HEK293T (cell line): ENCODE measurements at regions not wholly inside any gene's neighbourhood (a gene's known extent, or its start where the extent isn't known, plus 50 kb on each side); places are given as distances from the start of the nearest gene placed in this dataset.

ENCODE experiments used
- CTCF ChIA-PET: fragments of 350-600 bp; formaldehyde crosslinking; extraction: SDS; loops from one replicate; lab custom pipeline; 2021; ENCODE audit warnings: antibody characterized with exemption, inconsistent platforms; lab: Yijun Ruan, JAX
- POLR2A ChIA-PET: fragments of 350-600 bp; formaldehyde crosslinking; extraction: SDS; loops from one replicate; lab custom pipeline; 2020; ENCODE audit warnings: antibody characterized with exemption, inconsistent platforms; lab: Yijun Ruan, JAX
- DNase-seq: peaks from one replicate; pipeline ENCODE4 v3.0.0; 2012; ENCODE audit warnings: mixed read lengths; ENCODE audit errors: extremely low spot score
- ARNT ChIP-seq: fragments of 450-650 bp; IDR thresholded peaks from 2 replicates; pipeline ENCODE4 v1.6.1; 2017; ENCODE audit warnings: mild to moderate bottlenecking
- BHLHE40 ChIP-seq: fragments of 450-650 bp; IDR thresholded peaks from 2 replicates; pipeline ENCODE4 v1.6.1; 2016; ENCODE audit warnings: mild to moderate bottlenecking, moderate library complexity, borderline replicate concordance
- CTBP1 ChIP-seq: fragments of 450-650 bp; IDR thresholded peaks from 2 replicates; pipeline ENCODE4 v1.6.1; 2016; ENCODE audit warnings: borderline replicate concordance
- ELF4 ChIP-seq: fragments of 450-650 bp; IDR thresholded peaks from 2 replicates; pipeline ENCODE4 v1.6.1; 2017; ENCODE audit warnings: antibody characterized with exemption
- FOXA1 ChIP-seq: fragments of 450-650 bp; IDR thresholded peaks from 2 replicates; pipeline ENCODE4 v1.6.1; 2016; ENCODE audit warnings: mild to moderate bottlenecking
- FOXK2 ChIP-seq: fragments of 450-650 bp; IDR thresholded peaks from 2 replicates; pipeline ENCODE4 v1.6.1; 2016; ENCODE audit warnings: mild to moderate bottlenecking
- FOXM1 ChIP-seq: fragments of 450-650 bp; IDR thresholded peaks from 2 replicates; pipeline ENCODE4 v1.6.1; 2017; ENCODE audit warnings: mild to moderate bottlenecking, borderline replicate concordance
- HDGF ChIP-seq: fragments of 450-650 bp; IDR thresholded peaks from 2 replicates; pipeline ENCODE4 v1.6.1; 2017; ENCODE audit warnings: antibody characterized with exemption, borderline replicate concordance
- L3MBTL2 ChIP-seq: fragments of 450-650 bp; conservative IDR thresholded peaks from 2 replicates; pipeline ENCODE4 v1.6.1; 2016; ENCODE audit warnings: mild to moderate bottlenecking
- LEF1 ChIP-seq: fragments of 450-650 bp; IDR thresholded peaks from 2 replicates; pipeline ENCODE4 v1.6.1; 2017; ENCODE audit warnings: mild to moderate bottlenecking, borderline replicate concordance
- NFRKB ChIP-seq: fragments of 450-650 bp; IDR thresholded peaks from 2 replicates; pipeline ENCODE4 v1.6.1; 2016; ENCODE audit warnings: mild to moderate bottlenecking, moderate library complexity
- PKNOX1 ChIP-seq: fragments of 450-650 bp; IDR thresholded peaks from 2 replicates; pipeline ENCODE4 v1.6.1; 2016
- SP1 ChIP-seq: fragments of 450-650 bp; IDR thresholded peaks from 2 replicates; pipeline ENCODE4 v1.6.1; 2017
- TARDBP ChIP-seq: fragments of 450-650 bp; IDR thresholded peaks from 2 replicates; pipeline ENCODE4 v1.6.1; 2016
- ZNF384 ChIP-seq: fragments of 450-650 bp; IDR thresholded peaks from 2 replicates; pipeline ENCODE4 v1.6.1; 2016

GRCh38 chr3:189566550-189567130 lies 64.5 kb upstream of the TP63 start:
- POLR2A ChIA-PET: no interaction called here
- CTCF ChIA-PET: no interaction called here
- no peak for DNase-seq
- TF ChIP-seq SP1: no peak
- TF ChIP-seq FOXA1: no peak
- TF ChIP-seq ELF4: no peak
- no peak for TF ChIP-seq NFRKB
- TF ChIP-seq ARNT: no peak
- TF ChIP-seq FOXK2: no peak
- TF ChIP-seq LEF1: no peak
- no peak for TF ChIP-seq BHLHE40

GRCh38 chr3:189567322-189567721 lies 63.9 kb upstream of the TP63 start:
- ChIA-PET CTCF (no interaction called here), POLR2A (no interaction called here)
- no peak for DNase-seq
- TF ChIP-seq NFRKB (no peak), HDGF (no peak), BHLHE40 (no peak), L3MBTL2 (no peak), FOXA1 (no peak), ARNT (no peak), PKNOX1 (no peak), FOXK2 (no peak), LEF1 (no peak), TARDBP (no peak), FOXM1 (no peak), SP1 (no peak)

- no peak for DNase-seq
- TF ChIP-seq LEF1 (no peak), FOXK2 (no peak), PKNOX1 (no peak), FOXA1 (no peak), BHLHE40 (no peak), TARDBP (no peak), ARNT (no peak), L3MBTL2 (no peak), ELF4 (no peak), CTBP1 (no peak)
- ChIA-PET CTCF (no interaction called here), POLR2A (no interaction called here)
Observed at GRCh38 chr3:189567766-189568420, 63.3 kb upstream of the TP63 start.

DNA sequence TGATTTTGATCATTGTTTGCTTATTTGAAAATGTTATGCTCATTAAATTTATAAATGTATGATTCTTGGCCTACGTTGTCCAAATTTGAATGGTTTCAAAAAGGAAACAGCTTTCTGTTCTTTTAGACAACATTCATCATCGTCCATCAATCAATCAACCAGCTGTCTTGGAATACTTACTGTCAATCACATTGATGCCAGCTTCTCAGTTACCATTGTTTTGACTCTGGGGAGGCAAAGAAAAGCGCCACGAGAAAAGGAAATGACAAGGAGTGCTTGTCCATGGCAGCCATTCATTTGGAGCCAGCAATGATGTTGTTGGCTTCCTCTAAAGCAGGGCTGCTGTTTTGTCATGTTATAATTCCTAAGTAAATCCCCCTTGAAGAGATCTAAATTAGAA lies 62.2 kb upstream of the TP63 start:
- ChIA-PET CTCF (no interaction called here), POLR2A (no interaction called here)
- no peak for DNase-seq
- no peak for TF ChIP-seq NFRKB
- TF ChIP-seq FOXK2: no peak
- no peak for TF ChIP-seq L3MBTL2
- TF ChIP-seq BHLHE40: no peak

GRCh38 chr3:189569473-189569872 lies 61.7 kb upstream of the TP63 start:
- CTCF ChIA-PET: no interaction called here
- POLR2A ChIA-PET: no interaction called here
- TF ChIP-seq TARDBP: no peak
- no peak for TF ChIP-seq ZNF384
- TF ChIP-seq ELF4: no peak
- TF ChIP-seq FOXA1: no peak
- no peak for DNase-seq

GRCh38 chr3:189570916-189571315 lies 60.3 kb upstream of the TP63 start:
- ChIA-PET POLR2A (no interaction called here), CTCF (no interaction called here)
- no peak for TF ChIP-seq FOXM1
- TF ChIP-seq PKNOX1: no peak
- no peak for TF ChIP-seq FOXK2
- TF ChIP-seq CTBP1: no peak
- no peak for TF ChIP-seq HDGF
- no peak for TF ChIP-seq SP1
- TF ChIP-seq TARDBP: no peak
- no peak for TF ChIP-seq BHLHE40
- no peak for TF ChIP-seq ELF4
- TF ChIP-seq FOXA1: no peak
- TF ChIP-seq L3MBTL2: no peak
- TF ChIP-seq ARNT: no peak
- no peak for TF ChIP-seq LEF1
- TF ChIP-seq NFRKB: no peak
- no peak for TF ChIP-seq ZNF384
- DNase-seq: no peak

GRCh38 chr3:189572249-189572648 lies 58.9 kb upstream of the TP63 start:
- ChIA-PET CTCF (no interaction called here), POLR2A (no interaction called here)
- DNase-seq: no peak
- no peak for TF ChIP-seq L3MBTL2
- TF ChIP-seq SP1: no peak
